ENCODE measurements at regions not wholly inside any gene's neighbourhood (a gene's known extent, or its start where the extent isn't known, plus 50 kb on each side); places are given as distances from the start of the nearest gene placed in this dataset.

DNA sequence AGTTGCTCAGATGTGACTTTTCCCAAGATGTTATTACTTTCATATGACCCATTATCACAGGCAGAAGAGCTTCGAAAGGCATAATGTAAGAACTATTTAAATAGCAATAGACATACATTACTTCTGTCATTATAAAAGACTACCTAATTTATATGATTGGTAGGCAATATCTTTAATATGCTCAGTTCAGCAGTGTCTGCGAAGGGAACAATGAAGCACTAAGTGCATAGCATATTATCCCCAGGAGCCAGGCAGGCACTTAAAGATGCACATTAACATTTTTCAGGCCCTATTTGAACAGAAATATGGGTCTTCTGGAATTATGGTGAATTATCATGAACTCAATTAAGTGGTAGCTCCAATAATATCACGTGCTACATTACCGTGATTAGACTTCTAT lies 217.8 kb downstream of the EPM2A start:
- TF ChIP-seq, protein P1, sequence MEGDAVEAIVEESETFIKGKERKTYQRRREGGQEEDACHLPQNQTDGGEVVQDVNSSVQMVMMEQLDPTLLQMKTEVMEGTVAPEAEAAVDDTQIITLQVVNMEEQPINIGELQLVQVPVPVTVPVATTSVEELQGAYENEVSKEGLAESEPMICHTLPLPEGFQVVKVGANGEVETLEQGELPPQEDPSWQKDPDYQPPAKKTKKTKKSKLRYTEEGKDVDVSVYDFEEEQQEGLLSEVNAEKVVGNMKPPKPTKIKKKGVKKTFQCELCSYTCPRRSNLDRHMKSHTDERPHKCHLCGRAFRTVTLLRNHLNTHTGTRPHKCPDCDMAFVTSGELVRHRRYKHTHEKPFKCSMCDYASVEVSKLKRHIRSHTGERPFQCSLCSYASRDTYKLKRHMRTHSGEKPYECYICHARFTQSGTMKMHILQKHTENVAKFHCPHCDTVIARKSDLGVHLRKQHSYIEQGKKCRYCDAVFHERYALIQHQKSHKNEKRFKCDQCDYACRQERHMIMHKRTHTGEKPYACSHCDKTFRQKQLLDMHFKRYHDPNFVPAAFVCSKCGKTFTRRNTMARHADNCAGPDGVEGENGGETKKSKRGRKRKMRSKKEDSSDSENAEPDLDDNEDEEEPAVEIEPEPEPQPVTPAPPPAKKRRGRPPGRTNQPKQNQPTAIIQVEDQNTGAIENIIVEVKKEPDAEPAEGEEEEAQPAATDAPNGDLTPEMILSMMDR (IDR thresholded peaks at IDR 0.05; ENCODE audit: low read depth, low read length, poor library complexity, severe bottlenecking): no peak
- TF ChIP-seq EZH2phosphoT487 (IDR thresholded peaks at IDR 0.05; ENCODE audit: borderline replicate concordance, low read length): no peak
